Activated CD4-positive, alpha-beta T cell treated with anti-CD3 and anti-CD28 coated beads, Interleukin-2, amount 50 U/mL, for 4 hours (primary cell): ENCODE measurements at regions not wholly inside any gene's neighbourhood (a gene's known extent, or its start where the extent isn't known, plus 50 kb on each side); places are given as distances from the start of the nearest gene placed in this dataset.
"Not testable (repeated sequence)": the region's sequence is repeated elsewhere in the genome, so short reads cannot be mapped to it uniquely, and the experiment has no call there.

Source experiments
- DNase-seq, 2 experiments: peaks; one replicate each; pipeline ENCODE4 v3.0.0-alpha.2; 2020

DNA sequence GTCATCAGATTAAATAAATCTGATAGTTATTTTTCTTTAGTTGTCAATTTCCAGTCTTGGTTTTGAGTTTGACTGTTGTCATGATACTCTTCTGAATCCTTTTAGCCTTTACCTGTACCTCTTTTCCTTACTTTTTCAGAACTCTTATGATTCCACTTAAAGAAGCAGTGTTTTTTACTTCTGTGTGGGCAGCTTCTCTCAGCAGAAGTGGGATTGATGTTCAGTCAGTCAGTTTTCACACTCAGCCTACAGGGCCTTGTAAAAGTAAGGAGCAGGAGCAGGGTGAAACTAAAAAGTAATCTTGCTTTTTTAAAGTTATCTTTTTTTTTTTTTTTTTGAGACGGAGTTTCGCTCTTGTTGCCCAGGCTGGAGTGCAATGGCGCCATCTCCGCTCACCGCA lies 75.1 kb downstream of the HAUS1 start:
- no peak for DNase-seq

- no peak for DNase-seq
These were observed 78.6 kb downstream of the HAUS1 start for GRCh38 chr18:46182633-46183358.

GRCh38 chr18:46184296-46184695 lies 80.1 kb downstream of the HAUS1 start:
- not testable (repeated sequence) for DNase-seq

GRCh38 chr18:46184727-46185126 lies 80.5 kb downstream of the HAUS1 start:
- no peak for DNase-seq

- DNase-seq = no peak
These were observed 86.5 kb downstream of the HAUS1 start for GRCh38 chr18:46190667-46191066.

- DNase-seq = no peak
These were observed 92.5 kb downstream of the HAUS1 start for GRCh38 chr18:46196627-46197243.

GRCh38 chr18:46199515-46200147 lies 95.4 kb downstream of the HAUS1 start:
- no peak for DNase-seq

- not testable (repeated sequence) for DNase-seq
These were observed 96.2 kb downstream of the HAUS1 start for GRCh38 chr18:46200178-46201055.

GRCh38 chr18:46204143-46204542 lies 100.0 kb downstream of the HAUS1 start:
- DNase-seq = no peak

DNA sequence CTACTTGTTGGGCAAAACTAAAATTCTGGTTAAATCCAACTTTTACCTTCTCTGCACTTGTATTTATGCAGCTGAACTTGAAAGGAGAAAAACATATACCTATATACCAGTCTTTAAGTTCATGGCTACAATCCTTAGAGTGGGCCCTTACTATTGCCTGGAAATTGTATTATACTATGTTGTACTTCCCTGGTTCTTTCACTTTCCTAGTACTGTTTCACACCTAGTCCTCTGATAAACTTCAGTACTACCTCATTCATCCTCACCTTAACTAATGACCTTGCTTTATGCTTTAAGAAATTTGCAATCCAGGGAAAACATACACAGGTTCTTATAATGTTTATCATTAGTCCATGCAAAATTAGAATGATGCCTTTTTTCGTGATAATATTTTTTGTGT lies 103.8 kb downstream of the HAUS1 start:
- DNase-seq = no peak

DNA sequence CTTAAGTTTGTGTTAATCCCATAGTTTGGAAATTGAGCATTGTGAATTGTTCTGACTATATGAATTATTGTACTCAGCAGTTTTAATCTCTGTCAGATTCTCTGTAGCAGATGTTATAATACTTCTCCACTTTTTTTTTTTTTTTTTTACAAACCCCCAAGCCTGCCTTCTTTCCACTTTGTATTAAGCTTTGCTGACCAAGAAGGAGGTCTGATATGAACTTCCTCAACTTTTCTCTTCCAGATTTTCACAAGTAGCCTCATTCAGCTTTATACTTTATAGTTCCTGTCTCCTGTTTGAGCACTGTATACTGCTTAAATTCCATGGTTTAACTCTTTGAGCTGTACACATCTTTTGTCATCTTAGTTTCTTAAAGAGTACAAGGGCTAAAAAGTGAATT lies 105.0 kb downstream of the HAUS1 start:
- no peak for DNase-seq

- no peak for DNase-seq
These were observed 107.6 kb downstream of the HAUS1 start for GRCh38 chr18:46211816-46212215.

DNA sequence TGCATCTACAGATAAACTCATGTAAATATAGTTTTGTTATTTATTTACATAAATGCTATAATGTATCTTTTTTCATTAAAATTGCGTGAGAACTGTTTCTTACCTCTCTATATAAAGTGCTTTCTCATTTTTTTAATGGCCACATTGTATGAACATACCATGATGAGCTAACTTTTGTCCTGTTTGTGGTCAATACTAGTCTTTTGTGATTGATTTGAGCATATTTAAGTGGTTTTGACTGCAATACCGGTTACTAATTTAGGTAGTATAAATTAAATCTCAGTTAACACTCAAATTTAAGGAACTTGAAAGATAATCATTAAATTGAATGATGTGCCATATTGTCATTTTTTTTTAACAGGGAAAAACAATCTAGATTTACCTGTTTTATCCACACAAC lies 108.2 kb downstream of the HAUS1 start:
- no peak for DNase-seq

DNA sequence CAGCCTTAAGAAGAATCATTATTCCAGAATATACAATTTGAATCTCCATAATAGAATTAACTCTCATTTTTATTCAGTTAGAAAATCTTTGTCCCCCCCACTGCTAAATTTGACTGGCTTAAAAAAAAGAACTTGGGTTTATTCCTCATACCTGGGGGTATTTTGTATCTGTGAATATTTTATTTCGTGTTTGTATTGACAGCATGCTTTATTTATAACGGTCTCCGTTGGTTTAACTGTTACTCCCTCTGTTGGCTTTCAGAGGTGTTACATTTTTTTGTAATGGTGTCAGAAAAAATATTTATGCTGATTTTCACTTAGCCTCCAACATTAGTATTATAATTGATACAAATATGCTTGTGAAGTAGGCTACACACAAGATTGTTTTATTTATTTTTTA lies 109.1 kb downstream of the HAUS1 start:
- DNase-seq = no peak

DNA sequence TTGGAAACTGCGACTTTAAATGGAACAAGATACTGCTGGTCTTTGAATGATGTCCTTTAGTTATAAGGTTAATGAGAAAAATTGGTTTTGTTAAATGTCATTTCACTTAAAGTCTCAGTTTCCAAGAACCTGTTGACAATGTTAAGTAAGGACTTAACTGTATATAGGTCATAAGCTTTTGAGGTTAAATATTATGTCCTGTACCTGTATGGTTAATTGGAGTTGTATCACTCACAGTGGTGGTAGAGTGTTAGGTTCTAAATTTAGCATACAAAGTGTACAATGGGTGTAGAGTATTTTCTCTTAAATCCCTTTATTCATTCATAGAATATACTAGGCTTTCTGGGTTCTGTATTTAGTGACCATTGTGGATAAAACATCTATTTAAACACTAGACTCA lies 110.2 kb downstream of the HAUS1 start:
- no peak for DNase-seq

GRCh38 chr18:46215902-46216723 lies 111.9 kb downstream of the HAUS1 start:
- DNase-seq = no peak

GRCh38 chr18:46220116-46220515 lies 115.9 kb downstream of the HAUS1 start:
- DNase-seq = no peak

DNA sequence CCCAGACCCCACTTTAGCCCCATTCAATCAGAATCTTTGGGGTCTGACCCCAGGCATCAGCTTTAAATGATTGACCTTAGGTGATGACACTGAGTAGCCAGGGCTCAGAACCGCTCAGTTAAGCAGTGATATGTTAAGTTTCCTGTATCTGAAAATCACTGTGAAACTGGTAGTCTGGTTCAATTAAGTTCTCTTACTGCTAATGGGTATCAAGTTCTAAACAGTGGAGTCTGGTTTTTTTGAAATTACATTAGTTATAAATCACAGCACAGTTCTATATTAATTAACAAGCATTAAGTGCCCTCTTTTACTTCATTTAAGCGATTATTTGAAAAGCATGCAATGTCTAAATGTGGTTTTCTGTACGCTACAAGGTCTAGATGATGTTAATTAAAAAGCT lies 117.9 kb downstream of the HAUS1 start:
- DNase-seq = no peak

DNA sequence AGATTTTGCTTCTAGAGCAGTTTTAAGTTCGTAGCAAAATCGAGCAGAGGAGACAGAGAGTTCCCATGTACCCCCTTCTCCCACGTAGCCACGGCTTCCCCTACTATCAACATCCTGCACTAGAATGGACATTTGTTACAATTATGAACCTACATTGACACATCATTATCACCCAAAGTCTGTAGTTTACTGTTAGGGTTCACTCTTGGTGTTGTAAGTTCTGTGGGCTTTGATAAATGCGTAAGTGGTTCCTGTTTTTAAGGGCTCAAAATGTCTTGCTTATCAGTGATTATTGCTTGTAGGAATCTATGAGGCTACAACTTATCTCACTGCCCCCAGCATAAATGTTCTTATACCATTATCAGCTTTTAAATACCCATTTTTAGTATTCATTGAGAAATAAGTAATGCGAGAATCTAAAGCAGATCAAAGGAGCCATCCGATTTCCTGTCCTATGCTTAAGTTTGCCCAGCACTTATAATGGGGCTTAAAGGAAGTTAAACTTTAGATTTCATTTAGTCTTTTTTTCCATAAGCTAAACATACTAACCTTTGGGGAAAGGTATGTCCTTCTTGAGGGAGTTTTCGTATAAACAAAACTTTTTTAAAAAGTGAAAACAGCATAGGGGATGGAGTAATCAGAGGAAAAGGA lies 118.7 kb downstream of the HAUS1 start:
- no peak for DNase-seq

GRCh38 chr18:46224181-46224775 lies 120.1 kb downstream of the HAUS1 start:
- DNase-seq = no peak

- DNase-seq = no peak
These were observed 122.3 kb downstream of the HAUS1 start for GRCh38 chr18:46226461-46226860.
